ENCODE measurements at regions not wholly inside any gene's neighbourhood (a gene's known extent, or its start where the extent isn't known, plus 50 kb on each side); places are given as distances from the start of the nearest gene placed in this dataset.

DNA sequence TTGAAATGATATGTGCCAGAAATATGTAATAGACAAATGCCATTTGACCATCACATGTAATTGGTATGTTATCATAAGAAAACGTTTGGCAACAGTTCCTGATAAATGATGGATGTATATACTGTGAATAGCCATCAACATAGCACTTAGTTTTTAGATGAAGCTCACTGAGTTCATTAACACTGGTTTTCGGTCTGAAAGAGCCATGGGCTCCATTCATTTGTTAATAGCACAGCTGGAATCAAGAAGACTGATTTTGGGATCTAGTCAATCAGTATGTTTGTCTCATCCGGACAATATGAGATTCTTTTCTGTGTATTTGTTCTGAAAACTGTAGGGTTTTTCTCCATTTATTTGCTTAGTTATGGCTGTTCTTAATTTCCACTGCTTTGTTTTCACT is 413.5 kb upstream of the CLINT1 start:
- peak; percentile 52 for ATAC-seq
- TF ChIP-seq ZNF232 (CRISPR knock-in tag; IDR thresholded peaks at IDR 0.05) (no peak), CREB1 (CRISPR knock-in tag; IDR thresholded peaks at IDR 0.05) (no peak), NFATC4 (CRISPR knock-in tag; IDR thresholded peaks at IDR 0.05) (no peak), ZBTB43 (CRISPR knock-in tag; IDR thresholded peaks at IDR 0.05) (no peak), ETV6 (CRISPR knock-in tag; IDR thresholded peaks at IDR 0.05) (no peak), FOXJ3 (CRISPR knock-in tag; IDR thresholded peaks at IDR 0.05; ENCODE audit: borderline replicate concordance) (no peak), ELF4 (CRISPR knock-in tag; IDR thresholded peaks at IDR 0.05; ENCODE audit: low read depth) (no peak), ATF6 (CRISPR knock-in tag; IDR thresholded peaks at IDR 0.05) (no peak), FOXP1 (CRISPR knock-in tag; IDR thresholded peaks at IDR 0.05; ENCODE audit: borderline replicate concordance) (no peak)
- Mint-ChIP-seq H3K4me3 (no peak overlapping the region), H3K27ac (no peak overlapping the region), H3K36me3 (peaks cover 1% of the 10 kb centered on the region; the same call in 1 of the 2 replicates), H3K27me3 (ENCODE audit: low read depth) (no peaks in the 10 kb centered on the region; the same call in 1 of the 2 replicates), H3K4me1 (peaks cover 24% of the 10 kb centered on the region), H3K9me3 (peaks cover 5% of the 10 kb centered on the region; the same call in 1 of the 2 replicates)
- CTCF ChIA-PET: interaction anchor here (1.5 kb wide), 1 partner anchor 17 kb away, joined by 4 read pairs; no protein-coding TSS in a partner anchor
- POLR2A ChIA-PET: no interaction called here
- DNase-seq (ENCODE audit: low spot score): no peak

DNA sequence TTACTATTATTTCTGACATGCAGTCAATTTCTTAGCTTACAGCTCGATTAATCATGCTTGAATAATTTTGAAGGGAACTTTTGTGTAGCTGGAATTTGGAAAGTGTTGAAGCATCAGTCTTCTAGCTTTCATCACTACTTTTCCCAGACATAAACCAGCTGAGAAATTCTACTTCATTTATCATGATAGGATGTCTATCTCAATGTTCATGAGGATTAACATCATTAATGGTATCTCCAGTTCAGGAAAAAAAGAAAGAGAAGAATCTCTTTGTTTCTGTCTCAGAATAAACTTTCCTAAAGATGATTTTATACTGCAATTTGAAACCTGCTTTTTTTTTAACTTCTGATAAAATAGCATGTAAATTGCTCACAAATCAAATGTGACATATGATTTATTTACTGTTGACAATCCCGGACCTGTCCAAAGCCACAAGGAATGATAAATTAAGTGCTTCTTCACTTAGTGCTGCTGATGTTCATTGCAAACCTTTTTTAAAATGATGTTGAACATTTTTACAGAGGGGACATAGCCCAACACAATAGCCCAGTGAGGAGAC is 412.1 kb upstream of the CLINT1 start:
- ATAC-seq: no peak
- peaks cover 14% of the 10 kb centered on the region for H3K9me3 Mint-ChIP-seq

GRCh38 chr5:158268286-158268685 is 409.3 kb upstream of the CLINT1 start:
- peaks cover 8% of the 10 kb centered on the region; the same call in 1 of the 2 replicates for H3K36me3 Mint-ChIP-seq
- ATAC-seq: no peak
- TF ChIP-seq NR3C1 (CRISPR knock-in tag; conservative IDR thresholded peaks at IDR 0.05; ENCODE audit: low read depth): no peak
- no peak for TF ChIP-seq SOX15 (CRISPR knock-in tag; IDR thresholded peaks at IDR 0.05)
- no peak for TF ChIP-seq GRHL2 (CRISPR knock-in tag; IDR thresholded peaks at IDR 0.05; ENCODE audit: insufficient replicate concordance, severe bottlenecking)
- TF ChIP-seq ESRRA (CRISPR knock-in tag; IDR thresholded peaks at IDR 0.05; ENCODE audit: borderline replicate concordance): no peak
- TF ChIP-seq MYBL2 (CRISPR knock-in tag; IDR thresholded peaks at IDR 0.05): no peak
- TF ChIP-seq HMGA2 (CRISPR knock-in tag; IDR thresholded peaks at IDR 0.05): no peak
- TF ChIP-seq, protein P1, sequence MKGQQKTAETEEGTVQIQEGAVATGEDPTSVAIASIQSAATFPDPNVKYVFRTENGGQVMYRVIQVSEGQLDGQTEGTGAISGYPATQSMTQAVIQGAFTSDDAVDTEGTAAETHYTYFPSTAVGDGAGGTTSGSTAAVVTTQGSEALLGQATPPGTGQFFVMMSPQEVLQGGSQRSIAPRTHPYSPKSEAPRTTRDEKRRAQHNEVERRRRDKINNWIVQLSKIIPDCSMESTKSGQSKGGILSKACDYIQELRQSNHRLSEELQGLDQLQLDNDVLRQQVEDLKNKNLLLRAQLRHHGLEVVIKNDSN (CRISPR knock-in tag; IDR thresholded peaks at IDR 0.05): no peak
- TF ChIP-seq FOXJ3 (CRISPR knock-in tag; IDR thresholded peaks at IDR 0.05; ENCODE audit: borderline replicate concordance): no peak
- TF ChIP-seq NR1H2 (CRISPR knock-in tag; IDR thresholded peaks at IDR 0.05): no peak
- no peak for TF ChIP-seq CREM (CRISPR knock-in tag; IDR thresholded peaks at IDR 0.05)
- TF ChIP-seq JUN (CRISPR knock-in tag; IDR thresholded peaks at IDR 0.05): no peak
- TF ChIP-seq, protein P2, sequence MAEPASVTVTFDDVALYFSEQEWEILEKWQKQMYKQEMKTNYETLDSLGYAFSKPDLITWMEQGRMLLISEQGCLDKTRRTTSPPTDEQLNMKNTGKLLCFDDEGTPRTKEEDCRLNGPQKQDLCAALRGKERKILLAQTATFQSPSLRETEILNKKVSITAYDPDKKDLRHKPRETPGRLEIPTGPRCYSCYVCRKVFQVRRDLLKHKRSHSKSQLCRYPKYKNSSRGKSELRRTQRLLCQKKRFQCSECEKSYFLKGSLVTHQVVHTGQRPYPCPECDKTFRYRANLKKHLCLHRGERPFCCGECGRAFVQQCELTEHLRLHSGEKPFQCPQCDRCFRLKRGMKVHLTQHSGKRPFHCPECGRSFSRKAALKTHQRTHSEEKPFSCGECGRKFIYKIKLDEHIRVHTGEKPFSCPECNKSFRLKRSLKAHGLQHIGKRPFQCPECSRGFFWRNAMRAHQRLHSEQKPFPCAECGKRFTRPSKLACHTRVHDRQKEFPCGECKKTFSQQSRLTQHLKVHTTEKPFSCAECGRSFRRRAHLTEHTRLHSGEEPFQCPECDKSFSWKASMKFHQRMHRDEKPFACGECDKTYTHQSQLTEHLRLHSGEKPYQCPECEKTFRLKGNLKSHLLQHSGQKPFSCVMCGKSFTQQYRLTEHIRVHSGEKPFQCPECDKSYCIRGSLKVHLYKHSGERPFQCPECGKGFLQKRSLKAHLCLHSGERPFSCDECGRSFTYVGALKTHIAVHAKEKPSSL (CRISPR knock-in tag; conservative IDR thresholded peaks at IDR 0.05): no peak
- TF ChIP-seq TEAD4 (CRISPR knock-in tag; IDR thresholded peaks at IDR 0.05): no peak
- TF ChIP-seq, protein P3, sequence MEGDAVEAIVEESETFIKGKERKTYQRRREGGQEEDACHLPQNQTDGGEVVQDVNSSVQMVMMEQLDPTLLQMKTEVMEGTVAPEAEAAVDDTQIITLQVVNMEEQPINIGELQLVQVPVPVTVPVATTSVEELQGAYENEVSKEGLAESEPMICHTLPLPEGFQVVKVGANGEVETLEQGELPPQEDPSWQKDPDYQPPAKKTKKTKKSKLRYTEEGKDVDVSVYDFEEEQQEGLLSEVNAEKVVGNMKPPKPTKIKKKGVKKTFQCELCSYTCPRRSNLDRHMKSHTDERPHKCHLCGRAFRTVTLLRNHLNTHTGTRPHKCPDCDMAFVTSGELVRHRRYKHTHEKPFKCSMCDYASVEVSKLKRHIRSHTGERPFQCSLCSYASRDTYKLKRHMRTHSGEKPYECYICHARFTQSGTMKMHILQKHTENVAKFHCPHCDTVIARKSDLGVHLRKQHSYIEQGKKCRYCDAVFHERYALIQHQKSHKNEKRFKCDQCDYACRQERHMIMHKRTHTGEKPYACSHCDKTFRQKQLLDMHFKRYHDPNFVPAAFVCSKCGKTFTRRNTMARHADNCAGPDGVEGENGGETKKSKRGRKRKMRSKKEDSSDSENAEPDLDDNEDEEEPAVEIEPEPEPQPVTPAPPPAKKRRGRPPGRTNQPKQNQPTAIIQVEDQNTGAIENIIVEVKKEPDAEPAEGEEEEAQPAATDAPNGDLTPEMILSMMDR (IDR thresholded peaks at IDR 0.05): no peak

More for the DNA sequence above, 412.1 kb upstream of the CLINT1 start:
- DNase-seq (ENCODE audit: low spot score): no peak
- CTCF ChIA-PET: no interaction called here
- POLR2A ChIA-PET: no interaction called here
- Mint-ChIP-seq H3K27ac (no peak overlapping the region), H3K27me3 (ENCODE audit: low read depth) (no peaks in the 10 kb centered on the region; the same call in 1 of the 2 replicates), H3K4me1 (peaks cover 24% of the 10 kb centered on the region), H3K4me3 (no peak overlapping the region), H3K36me3 (peaks cover 8% of the 10 kb centered on the region; the same call in 1 of the 2 replicates)
- no peak for TF ChIP-seq NR3C1 (CRISPR knock-in tag; conservative IDR thresholded peaks at IDR 0.05; ENCODE audit: low read depth)
- no peak for TF ChIP-seq ETV6 (CRISPR knock-in tag; IDR thresholded peaks at IDR 0.05)
- TF ChIP-seq MYBL2 (CRISPR knock-in tag; IDR thresholded peaks at IDR 0.05): no peak
- TF ChIP-seq ZNF416 (CRISPR knock-in tag; IDR thresholded peaks at IDR 0.05): no peak
- no peak for TF ChIP-seq MAX (CRISPR knock-in tag; IDR thresholded peaks at IDR 0.05)
- no peak for TF ChIP-seq MXD4 (CRISPR knock-in tag; IDR thresholded peaks at IDR 0.05; ENCODE audit: borderline replicate concordance)
- TF ChIP-seq FOXJ3 (CRISPR knock-in tag; IDR thresholded peaks at IDR 0.05; ENCODE audit: borderline replicate concordance): no peak

More at GRCh38 chr5:158268286-158268685, 409.3 kb upstream of the CLINT1 start:
- peaks cover 18% of the 10 kb centered on the region for H3K4me1 Mint-ChIP-seq
- POLR2A ChIA-PET: no interaction called here
- CTCF ChIA-PET: interaction anchor here (0.7 kb wide), 1 partner anchor 94 kb away, joined by 5 read pairs; no protein-coding TSS in a partner anchor
- DNase-seq (ENCODE audit: low spot score): no peak
- H3K27ac Mint-ChIP-seq: no peak overlapping the region
- H3K27me3 Mint-ChIP-seq (ENCODE audit: low read depth): no peaks in the 10 kb centered on the region
- H3K9me3 Mint-ChIP-seq: peaks cover 14% of the 10 kb centered on the region
- no peak overlapping the region for H3K4me3 Mint-ChIP-seq

Measured in WTC11 (cell line).